HCT116 (cell line): ENCODE measurements at regions not wholly inside any gene's neighbourhood (a gene's known extent, or its start where the extent isn't known, plus 50 kb on each side); places are given as distances from the start of the nearest gene placed in this dataset.
"Not testable (repeated sequence)": the region's sequence is repeated elsewhere in the genome, so short reads cannot be mapped to it uniquely, and the experiment has no call there.

ENCODE experiments used
- ATAC-seq: fragments of 200-7000 bp; cut with Tn5 transposase; 2 replicates; pipeline ENCODE4 v1.9.1; 2020; ENCODE audit warnings: mild to moderate bottlenecking, moderate library complexity
- BruUV-seq: library from RNA; stranded (reverse); fragments of 400-500 nt; replicated peaks from 2 replicates; lab custom pipeline; 2021; lab: Mats Ljungman, UMichigan
- CTCF ChIA-PET: fragments of 300-600 bp; sonication (Branson Sonifier 250); formaldehyde crosslinking; loops from one replicate; lab custom pipeline; 2021; ENCODE audit warnings: antibody characterized with exemption; lab: Charles Lee
- POLR2A ChIA-PET: fragments of 300-600, 350-600 bp; sonication (Branson Sonifier 250); formaldehyde crosslinking; loops from one replicate; lab custom pipeline; 2021; ENCODE audit warnings: antibody characterized with exemption; lab: Charles Lee
- RAD21 ChIA-PET, 2 experiments: fragments of 300-600 bp; sonication (Branson Sonifier 250); formaldehyde crosslinking; loops; one replicate each; lab custom pipeline; 2023; ENCODE audit warnings: low total read pairs in 2 of 2; ENCODE audit not compliant: uncharacterized antibody in 2 of 2, unreplicated experiment in 2 of 2, low non-redundant PET in 1 of 2; lab: Charles Lee
- DNase-seq: peaks from one replicate; pipeline ENCODE4 v3.0.0-alpha.2; 2010; ENCODE audit warnings: low read depth, low spot score
- H2AFZ ChIP-seq: fragments of 200-600 bp; shearing (Covaris generic), sonication (generic); 2 replicates; pipeline ENCODE4 v1.6.1; 2017; ENCODE audit warnings: low read depth, mixed run types, mixed read lengths, antibody characterized with exemption, low read length; ENCODE audit not compliant: poor library complexity, severe bottlenecking
- H3K27ac ChIP-seq: 2 replicates; pipeline ENCODE4 v1.5.1; 2012; ENCODE audit warnings: low read depth, low read length
- H3K27me3 ChIP-seq: fragments of 200-600 bp; sonication (generic); 2 replicates; pipeline ENCODE4 v1.6.1; 2016; ENCODE audit warnings: mixed run types, low read length, mixed read lengths; ENCODE audit not compliant: insufficient read depth
- H3K36me3 ChIP-seq, 2 experiments: fragments of 200-500 bp in 1 of 2; fragments of 200-600 bp in 1 of 2; sonication (Bioruptor generic) in 1 of 2; sonication (generic) in 1 of 2; 2 replicates each; pipeline versions ENCODE4 v1.5.1 to v1.6.1; 2014 to 2016; ENCODE audit warnings: low read length in 2 of 2, inconsistent platforms in 1 of 2, mixed read lengths in 1 of 2, mixed run types in 1 of 2; ENCODE audit not compliant: insufficient read depth in 2 of 2, control insufficient read depth in 1 of 2
- H3K4me1 ChIP-seq, 2 experiments: fragments of 200-600 bp in 1 of 2; sonication (generic) in 1 of 2; 2 replicates each; pipeline versions ENCODE4 v1.5.1 to v1.6.1; 2012 to 2017; ENCODE audit warnings: low read length in 2 of 2, inconsistent platforms in 1 of 2, mild to moderate bottlenecking in 1 of 2, mixed read lengths in 1 of 2, mixed run types in 1 of 2, moderate library complexity in 1 of 2; ENCODE audit not compliant: insufficient read depth in 2 of 2, control insufficient read depth in 1 of 2
- H3K4me2 ChIP-seq: fragments of 200-600 bp; sonication (generic); 2 replicates; pipeline ENCODE4 v1.6.1; 2017; ENCODE audit warnings: mixed run types, low read length, mixed read lengths
- H3K4me3 ChIP-seq, 2 experiments: fragments of 200-600 bp in 1 of 2; sonication (generic) in 1 of 2; replicated peaks in 1 of 2; 2 replicates each; pipeline ENCODE4 v1.5.1; 2011 to 2016; ENCODE audit warnings: low read length in 2 of 2, control low read depth in 1 of 2, low read depth in 1 of 2, mild to moderate bottlenecking in 1 of 2, mixed read lengths in 1 of 2, mixed run types in 1 of 2
- H3K79me2 ChIP-seq: fragments of 200-600 bp; sonication (generic); 2 replicates; pipeline ENCODE4 v1.6.1; 2017; ENCODE audit warnings: mild to moderate bottlenecking, mixed run types, low read length, moderate library complexity, mixed read lengths; ENCODE audit not compliant: insufficient read depth
- H3K9ac ChIP-seq: fragments of 200-600 bp; sonication (generic); 2 replicates; pipeline ENCODE4 v1.6.1; 2016; ENCODE audit warnings: low read length, mixed read lengths
- H3K9me2 ChIP-seq: fragments of 200-600 bp; sonication (generic), shearing (Covaris generic); 2 replicates; pipeline ENCODE4 v1.6.1; 2017; ENCODE audit warnings: mixed run types, mild to moderate bottlenecking, moderate library complexity; ENCODE audit not compliant: insufficient read depth
- H3K9me3 ChIP-seq, 2 experiments: fragments of 200-500 bp in 1 of 2; fragments of 200-600 bp in 1 of 2; sonication (Bioruptor generic) in 1 of 2; sonication (generic) in 1 of 2; 2 replicates each; pipeline ENCODE4 v1.6.1; 2014 to 2017; ENCODE audit warnings: low read length in 2 of 2, mixed read lengths in 2 of 2, inconsistent platforms in 1 of 2, low read depth in 1 of 2, mild to moderate bottlenecking in 1 of 2, mixed run types in 1 of 2, moderate library complexity in 1 of 2; ENCODE audit not compliant: control insufficient read depth in 1 of 2, insufficient read depth in 1 of 2
- H4K20me1 ChIP-seq: fragments of 200-600 bp; sonication (generic), shearing (Covaris generic); 2 replicates; pipeline ENCODE4 v1.6.1; 2017; ENCODE audit warnings: mixed run types, mild to moderate bottlenecking, moderate library complexity; ENCODE audit not compliant: insufficient read depth
- CTCF ChIP-seq, 3 experiments: fragments of 200-600 bp in 1 of 3; sonication (generic) in 1 of 3; IDR thresholded peaks in 2 of 3; conservative IDR thresholded peaks in 1 of 3; 2 replicates each; pipeline ENCODE4 v1.5.1; 2012 to 2017; ENCODE audit warnings: low read depth in 2 of 3, low read length in 2 of 3, antibody characterized with exemption in 1 of 3, borderline replicate concordance in 1 of 3, control low read depth in 1 of 3, mild to moderate bottlenecking in 1 of 3, mixed read lengths in 1 of 3, mixed run types in 1 of 3, moderate library complexity in 1 of 3; ENCODE audit not compliant: insufficient read depth in 1 of 3
- RAD21 ChIP-seq: IDR thresholded peaks from 2 replicates; pipeline ENCODE4 v1.6.1; 2012; ENCODE audit warnings: low read depth, mild to moderate bottlenecking
- intact Hi-C: fragments of 100-400 bp; cut with micrococcal nuclease; formaldehyde crosslinking; loops from 2 replicates; pipeline ENCODE4 v1.10.0; 2022

- H3K27me3 ChIP-seq, H3K4me2 ChIP-seq, intact Hi-C loops, CTCF ChIA-PET, H2AFZ ChIP-seq, DNase-seq, H3K9me3 ChIP-seq, ATAC-seq, H4K20me1 ChIP-seq, H3K4me3 ChIP-seq, BruUV-seq, H3K79me2 ChIP-seq, H3K4me1 ChIP-seq, H3K27ac ChIP-seq, H3K9me2 ChIP-seq, H3K36me3 ChIP-seq, POLR2A ChIA-PET, H3K9ac ChIP-seq, RAD21 ChIA-PET: not testable (repeated sequence)
Measured at GRCh38 chr1:223931476-223931875, 85.7 kb upstream of the TP53BP2 start.

- H4K20me1 ChIP-seq, H3K36me3 ChIP-seq, H3K27ac ChIP-seq, CTCF ChIA-PET, intact Hi-C loops, H3K9ac ChIP-seq, POLR2A ChIA-PET, H3K9me3 ChIP-seq, H2AFZ ChIP-seq, RAD21 ChIA-PET, H3K4me2 ChIP-seq, ATAC-seq, H3K4me1 ChIP-seq: not testable (repeated sequence)
- 0 out of 6 replicates have a peak, but pooled peaks of 1 of the 3 experiments have one; percentile 8 for TF ChIP-seq CTCF (IDR thresholded peaks at IDR 0.05 in 2 of 3, conservative IDR thresholded peaks at IDR 0.05 in 1 of 3; ENCODE audit: borderline replicate concordance in 1 of 3, insufficient read depth in 1 of 3, low read depth in 2 of 3, low read length in 2 of 3)
- peak; percentile 35 for TF ChIP-seq RAD21
- TF ChIP-seq, all 23 proteins: peak for 2; not testable (repeated sequence) for 21
- not testable (repeated sequence) for DNase-seq, H3K9me2 ChIP-seq, H3K79me2 ChIP-seq, BruUV-seq, H3K27me3 ChIP-seq, H3K4me3 ChIP-seq
Measured at GRCh38 chr1:223920805-223921204, 75.1 kb upstream of the TP53BP2 start.

- H3K36me3 ChIP-seq, RAD21 ChIA-PET, POLR2A ChIA-PET, H3K9ac ChIP-seq, CTCF ChIA-PET, H3K27me3 ChIP-seq, H3K9me2 ChIP-seq, BruUV-seq, intact Hi-C loops, H3K27ac ChIP-seq, ATAC-seq, H3K4me3 ChIP-seq, H3K4me2 ChIP-seq, H3K9me3 ChIP-seq, H4K20me1 ChIP-seq, H3K4me1 ChIP-seq, H3K79me2 ChIP-seq, H2AFZ ChIP-seq, DNase-seq: not testable (repeated sequence)
Measured at GRCh38 chr1:223915476-223915875, 69.7 kb upstream of the TP53BP2 start.

GRCh38 chr1:223913715-223914114 is 68.0 kb upstream of the TP53BP2 start:
- RAD21 ChIA-PET, H3K4me2 ChIP-seq, BruUV-seq, H4K20me1 ChIP-seq, H3K36me3 ChIP-seq, H3K4me3 ChIP-seq, H3K9me3 ChIP-seq, H3K27ac ChIP-seq, DNase-seq, H3K9me2 ChIP-seq, H3K27me3 ChIP-seq, ATAC-seq, H3K9ac ChIP-seq, H3K79me2 ChIP-seq, H3K4me1 ChIP-seq, H2AFZ ChIP-seq, intact Hi-C loops, CTCF ChIA-PET, POLR2A ChIA-PET: not testable (repeated sequence)
